GM10266 (cell line): ENCODE measurements at regions not wholly inside any gene's neighbourhood (a gene's known extent, or its start where the extent isn't known, plus 50 kb on each side); places are given as distances from the start of the nearest gene placed in this dataset.

ENCODE experiments used
- DNase-seq: peaks from one replicate; pipeline ENCODE4 v3.0.0; 2012; ENCODE audit errors: extremely low spot score
- CTCF ChIP-seq: IDR thresholded peaks from 2 replicates; pipeline ENCODE4 v1.5.1; 2012; ENCODE audit warnings: mild to moderate bottlenecking, low read depth; ENCODE audit not compliant: control insufficient read depth, insufficient read depth; ENCODE audit errors: missing control alignments

- DNase-seq = no peak
- no peak for TF ChIP-seq CTCF
Observed at GRCh38 chr2:224252631-224253030, 149.3 kb downstream of the FAM124B start.

DNA sequence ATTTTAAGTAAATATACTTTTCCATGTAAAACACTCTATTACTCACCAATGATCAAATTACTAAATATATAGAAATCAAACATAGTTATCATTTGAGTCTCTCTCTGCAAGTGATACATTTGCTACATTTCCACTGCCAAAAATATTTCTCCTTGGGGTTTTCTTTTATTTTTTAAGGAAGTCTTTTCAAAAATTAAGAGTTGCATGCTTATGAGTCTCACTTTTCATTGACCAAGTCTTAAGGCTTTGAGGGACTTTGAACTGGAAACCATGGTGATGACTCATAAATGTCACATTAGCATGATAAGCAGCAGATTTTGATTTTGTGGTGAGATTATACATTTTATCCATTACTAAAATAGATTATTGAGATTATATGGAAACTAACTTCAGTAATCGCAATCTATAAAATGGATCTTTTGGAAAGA lies 152.9 kb downstream of the FAM124B start:
- TF ChIP-seq CTCF = no peak
- DNase-seq = no peak

- DNase-seq = no peak
- TF ChIP-seq CTCF = no peak
Observed at GRCh38 chr2:224242561-224242960, 159.3 kb downstream of the FAM124B start.

- no peak for TF ChIP-seq CTCF
- DNase-seq = no peak
Observed at GRCh38 chr2:224241812-224242211, 160.1 kb downstream of the FAM124B start.

GRCh38 chr2:224241001-224241400 lies 160.9 kb downstream of the FAM124B start:
- TF ChIP-seq CTCF = no peak

DNA sequence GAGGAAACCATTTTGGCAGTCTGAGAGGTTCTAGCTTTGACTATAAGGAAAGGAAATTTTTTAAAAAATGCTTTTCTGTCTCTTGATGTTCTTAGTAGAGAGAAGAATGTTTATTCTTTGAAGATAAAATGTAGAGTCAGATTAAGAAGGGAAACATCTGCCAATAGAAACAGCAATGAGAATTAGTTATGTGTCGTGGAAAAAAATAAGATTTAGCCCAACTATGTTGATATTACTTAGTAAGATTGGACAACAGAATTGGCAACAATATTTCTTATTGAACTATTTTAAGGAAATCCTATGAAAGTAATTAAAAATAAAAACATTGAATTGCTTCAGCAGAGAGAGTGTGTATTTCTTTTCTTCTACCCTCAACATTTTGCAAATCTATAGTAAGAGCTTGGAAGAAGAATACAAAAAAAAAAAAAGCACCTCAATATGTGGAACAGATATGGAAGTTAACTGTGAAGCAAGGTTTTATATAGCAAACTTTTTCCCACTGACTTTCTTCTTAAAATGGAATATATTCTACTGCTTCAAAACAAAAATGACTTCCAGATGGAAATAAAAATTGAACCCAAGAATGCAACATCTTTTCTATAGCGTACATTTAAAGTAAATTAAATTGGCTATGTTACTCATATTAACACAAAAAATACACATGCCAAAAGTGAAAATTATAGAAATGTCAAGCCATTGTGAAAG lies 177.9 kb downstream of the FAM124B start:
- no peak for DNase-seq
- TF ChIP-seq CTCF = no peak

More at GRCh38 chr2:224241001-224241400, 160.9 kb downstream of the FAM124B start:
- no peak for DNase-seq

GRCh38 chr2:224222974-224223373 lies 178.9 kb downstream of the FAM124B start:
- no peak for TF ChIP-seq CTCF
- DNase-seq = no peak
